KMS-11 (cell line): ENCODE measurements at regions not wholly inside any gene's neighbourhood (a gene's known extent, or its start where the extent isn't known, plus 50 kb on each side); places are given as distances from the start of the nearest gene placed in this dataset.
A peak's percentile ranks its signal among the peaks of the same experiment; 100 is the strongest.
"Not testable (repeated sequence)": the region's sequence is repeated elsewhere in the genome, so short reads cannot be mapped to it uniquely, and the experiment has no call there.

Source experiments
- H2AFZ ChIP-seq: fragments of 200-600 bp; sonication (generic); 2 replicates; pipeline ENCODE4 v1.6.1; 2016; ENCODE audit warnings: antibody characterized with exemption, mixed run types, low read depth
- H3K27ac ChIP-seq: fragments of 200-600 bp; sonication (generic); 2 replicates; pipeline ENCODE4 v1.6.1; 2016; ENCODE audit warnings: mild to moderate bottlenecking, mixed run types
- H3K27me3 ChIP-seq: fragments of 200-600 bp; sonication (generic); 2 replicates; pipeline ENCODE4 v1.6.1; 2017; ENCODE audit warnings: mild to moderate bottlenecking, low read depth, mixed run types, moderate library complexity; ENCODE audit not compliant: insufficient read depth
- H3K36me3 ChIP-seq: fragments of 200-600 bp; sonication (generic); 2 replicates; pipeline ENCODE4 v1.6.1; 2017; ENCODE audit warnings: mild to moderate bottlenecking, mixed run types; ENCODE audit not compliant: insufficient read depth
- H3K4me1 ChIP-seq: fragments of 200-600 bp; sonication (generic); 2 replicates; pipeline ENCODE4 v1.6.1; 2016; ENCODE audit warnings: mild to moderate bottlenecking, low read depth, mixed run types; ENCODE audit not compliant: poor library complexity, severe bottlenecking
- H3K4me2 ChIP-seq: fragments of 200-600 bp; sonication (generic); 2 replicates; pipeline ENCODE4 v1.7.0; 2016; ENCODE audit warnings: mild to moderate bottlenecking, mixed run types
- H3K4me3 ChIP-seq: fragments of 200-600 bp; sonication (generic); IDR thresholded peaks from 2 replicates; pipeline ENCODE4 v1.6.1; 2017; ENCODE audit warnings: low read depth, low read length, mixed read lengths; ENCODE audit not compliant: insufficient read depth
- H3K79me2 ChIP-seq: fragments of 200-600 bp; sonication (generic); 2 replicates; pipeline ENCODE4 v1.6.1; 2016; ENCODE audit warnings: low read depth, mixed run types; ENCODE audit not compliant: insufficient read depth
- H3K9ac ChIP-seq: fragments of 200-600 bp; sonication (generic); 2 replicates; pipeline ENCODE4 v1.6.1; 2016; ENCODE audit warnings: mild to moderate bottlenecking, mixed run types
- H4K20me1 ChIP-seq: fragments of 200-600 bp; sonication (generic); 2 replicates; pipeline ENCODE4 v1.6.1; 2016; ENCODE audit warnings: mild to moderate bottlenecking, mixed run types; ENCODE audit not compliant: insufficient read depth
- TF ChIP-seq, protein P1 (sequence below): fragments of 200-600 bp; sonication (generic); conservative IDR thresholded peaks from 2 replicates; pipeline ENCODE4 v1.6.1; 2017; ENCODE audit warnings: low read depth, mild to moderate bottlenecking, antibody characterized with exemption, low read length, moderate library complexity, mixed read lengths

DNA sequence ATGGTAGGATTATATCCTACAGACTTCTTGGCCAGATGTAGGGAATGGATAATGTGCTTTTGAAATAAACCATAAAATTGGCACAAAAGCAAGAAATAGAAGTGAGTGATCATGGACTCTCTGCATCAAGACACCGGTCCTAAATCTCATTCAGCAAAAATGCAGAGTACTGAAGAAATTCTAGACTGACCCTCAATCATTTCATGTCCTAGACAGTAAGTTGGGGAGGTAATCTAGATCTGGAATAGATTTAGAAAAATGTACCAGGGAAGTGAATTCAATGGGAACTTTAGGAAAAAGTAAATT is 69.7 kb upstream of the ADTRP start:
- Histone ChIP-seq H3K4me2 (peak overlapping the region; percentile 71), H3K27ac (peak overlapping the region; percentile 58; the same call in 1 of the 2 replicates), H3K9ac (no peak overlapping the region), H3K36me3 (no peaks in the 10 kb centered on the region), H3K79me2 (no peaks in the 10 kb centered on the region), H3K4me3 (no peak overlapping the region), H3K4me1 (peaks cover 53% of the 10 kb centered on the region), H4K20me1 (no peaks in the 10 kb centered on the region), H3K27me3 (no peaks in the 10 kb centered on the region), H2AFZ (0 out of 2 replicates have a peak overlapping the region, but pooled peaks have one; percentile 9)
- TF ChIP-seq, protein P1, sequence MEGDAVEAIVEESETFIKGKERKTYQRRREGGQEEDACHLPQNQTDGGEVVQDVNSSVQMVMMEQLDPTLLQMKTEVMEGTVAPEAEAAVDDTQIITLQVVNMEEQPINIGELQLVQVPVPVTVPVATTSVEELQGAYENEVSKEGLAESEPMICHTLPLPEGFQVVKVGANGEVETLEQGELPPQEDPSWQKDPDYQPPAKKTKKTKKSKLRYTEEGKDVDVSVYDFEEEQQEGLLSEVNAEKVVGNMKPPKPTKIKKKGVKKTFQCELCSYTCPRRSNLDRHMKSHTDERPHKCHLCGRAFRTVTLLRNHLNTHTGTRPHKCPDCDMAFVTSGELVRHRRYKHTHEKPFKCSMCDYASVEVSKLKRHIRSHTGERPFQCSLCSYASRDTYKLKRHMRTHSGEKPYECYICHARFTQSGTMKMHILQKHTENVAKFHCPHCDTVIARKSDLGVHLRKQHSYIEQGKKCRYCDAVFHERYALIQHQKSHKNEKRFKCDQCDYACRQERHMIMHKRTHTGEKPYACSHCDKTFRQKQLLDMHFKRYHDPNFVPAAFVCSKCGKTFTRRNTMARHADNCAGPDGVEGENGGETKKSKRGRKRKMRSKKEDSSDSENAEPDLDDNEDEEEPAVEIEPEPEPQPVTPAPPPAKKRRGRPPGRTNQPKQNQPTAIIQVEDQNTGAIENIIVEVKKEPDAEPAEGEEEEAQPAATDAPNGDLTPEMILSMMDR, result no peak

DNA sequence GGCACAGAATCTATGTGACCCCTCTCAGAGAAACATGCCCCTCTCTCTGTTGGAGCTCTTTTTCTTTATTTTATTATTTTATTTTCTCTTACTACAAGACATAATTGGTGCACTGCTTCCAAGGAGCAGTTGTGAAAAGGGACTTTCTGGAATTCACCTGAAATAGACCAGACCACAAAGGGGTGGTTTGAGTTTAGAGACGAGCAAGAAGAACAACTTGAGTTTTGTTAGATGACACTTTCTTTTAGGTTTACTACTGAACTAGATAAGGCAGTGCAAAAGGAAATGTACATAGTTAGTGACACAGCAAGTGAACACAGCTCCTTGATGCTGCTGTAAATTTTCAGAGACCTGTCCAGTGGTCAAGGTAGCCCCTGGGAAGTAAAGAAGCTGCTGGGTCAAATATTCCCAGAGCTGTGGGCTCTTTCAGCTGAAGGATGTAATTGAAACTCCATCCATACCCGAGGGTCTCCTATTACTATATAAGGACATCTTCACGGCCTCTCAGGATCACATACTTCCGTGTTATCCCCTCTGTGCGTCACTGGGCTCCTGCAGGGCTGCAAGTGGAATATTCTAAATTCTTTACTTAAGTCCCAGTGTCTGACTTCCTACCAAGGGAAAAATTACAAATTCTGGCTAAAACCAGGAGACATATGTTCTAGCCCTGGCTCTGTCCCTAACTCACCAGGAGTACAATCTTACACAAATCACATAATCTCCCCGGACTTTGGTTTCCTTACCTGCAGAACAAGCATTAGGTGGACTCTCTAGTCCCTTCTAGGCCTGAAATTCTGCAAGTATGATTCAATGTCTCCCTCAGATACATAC is 69.1 kb upstream of the ADTRP start:
- H4K20me1 ChIP-seq, result no peaks in the 10 kb centered on the region
- H3K79me2 ChIP-seq, result no peaks in the 10 kb centered on the region
- TF ChIP-seq, protein P1, result no peak
- no peaks in the 10 kb centered on the region for H3K36me3 ChIP-seq
- H3K27me3 ChIP-seq, result no peaks in the 10 kb centered on the region
- H3K4me1 ChIP-seq, result peaks cover 53% of the 10 kb centered on the region
- no peak overlapping the region for H3K9ac ChIP-seq
- peak overlapping the region; percentile 9; the same call in 1 of the 2 replicates for H2AFZ ChIP-seq
- H3K27ac ChIP-seq, result peak overlapping the region; percentile 58
- H3K4me2 ChIP-seq, result peak overlapping the region; percentile 71
- no peak overlapping the region for H3K4me3 ChIP-seq

DNA sequence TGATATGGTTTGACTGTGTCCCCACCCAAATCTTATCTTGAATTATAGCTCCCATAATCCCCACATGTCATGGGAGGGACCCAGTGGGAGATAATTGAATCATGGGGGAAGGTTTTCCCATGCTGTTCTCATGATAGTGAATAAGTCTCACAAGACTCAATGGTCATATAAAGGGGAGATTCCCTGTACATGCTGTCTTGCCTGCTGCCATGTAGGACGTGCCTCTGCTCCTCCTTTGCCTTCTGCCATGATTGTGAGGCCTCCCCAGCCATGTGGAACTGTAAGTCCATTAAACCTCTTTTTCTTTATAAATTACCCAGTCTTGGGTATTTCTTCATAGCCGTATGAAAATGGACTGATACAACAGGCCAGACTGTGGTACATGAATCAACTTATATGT is 68.5 kb upstream of the ADTRP start:
- Histone ChIP-seq H3K4me1 (peaks cover 53% of the 10 kb centered on the region), H3K4me2 (peak overlapping the region; percentile 71), H2AFZ (peak overlapping the region; percentile 9; the same call in 1 of the 2 replicates), H3K27ac (peak overlapping the region; percentile 58)
- H3K4me3 ChIP-seq, H3K9ac ChIP-seq, H3K27me3 ChIP-seq, H4K20me1 ChIP-seq, H3K36me3 ChIP-seq, H3K79me2 ChIP-seq: not testable (repeated sequence)

DNA sequence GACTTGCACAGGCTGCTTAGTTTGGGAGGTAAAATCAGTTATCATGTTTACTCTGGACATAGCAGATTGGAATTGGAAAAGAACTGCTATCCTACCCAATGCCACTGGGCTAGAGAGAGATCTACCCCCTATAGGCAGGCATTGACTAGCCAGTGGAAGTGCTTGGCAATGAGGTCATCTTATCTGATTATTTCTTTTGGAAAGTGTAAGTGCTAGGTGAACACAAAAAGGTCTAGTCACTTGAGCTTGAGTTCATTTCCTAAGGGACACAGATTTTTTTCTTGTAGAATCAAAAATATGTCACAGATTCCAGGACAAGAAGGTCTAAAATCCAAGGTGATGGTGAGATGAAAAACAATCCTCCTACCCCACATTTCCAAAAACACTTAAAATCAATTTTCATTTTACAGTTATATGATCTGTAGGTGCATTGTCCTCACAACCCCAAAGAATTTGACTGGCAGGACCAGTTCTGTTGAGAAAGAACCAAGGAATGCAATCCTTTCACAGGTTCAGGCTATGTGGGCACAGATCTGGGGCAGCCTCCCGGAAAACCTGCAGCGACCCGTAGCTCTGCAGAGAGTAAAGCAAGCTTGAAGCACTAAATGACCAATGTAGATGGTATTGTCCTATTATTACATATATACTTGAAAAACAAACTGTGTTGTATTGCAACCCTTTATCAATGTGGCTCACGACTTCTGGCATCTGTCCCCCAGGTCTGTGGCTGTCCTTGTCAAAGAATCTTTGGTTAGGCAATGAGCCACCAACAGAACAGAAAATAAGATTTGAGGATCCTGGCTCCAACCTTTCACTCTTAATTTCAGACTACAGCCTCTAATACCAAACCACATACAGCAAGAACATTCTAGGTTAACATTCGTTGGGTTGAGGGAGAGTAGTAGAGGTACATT is 67.3 kb upstream of the ADTRP start:
- Histone ChIP-seq H3K4me1 (peaks cover 53% of the 10 kb centered on the region), H3K9ac (no peak overlapping the region), H3K4me3 (no peak overlapping the region), H3K79me2 (no peaks in the 10 kb centered on the region), H2AFZ (no peak overlapping the region), H3K4me2 (no peak overlapping the region), H3K27ac (no peak overlapping the region), H3K36me3 (no peaks in the 10 kb centered on the region), H4K20me1 (no peaks in the 10 kb centered on the region), H3K27me3 (no peaks in the 10 kb centered on the region)
- TF ChIP-seq, protein P1, result no peak

DNA sequence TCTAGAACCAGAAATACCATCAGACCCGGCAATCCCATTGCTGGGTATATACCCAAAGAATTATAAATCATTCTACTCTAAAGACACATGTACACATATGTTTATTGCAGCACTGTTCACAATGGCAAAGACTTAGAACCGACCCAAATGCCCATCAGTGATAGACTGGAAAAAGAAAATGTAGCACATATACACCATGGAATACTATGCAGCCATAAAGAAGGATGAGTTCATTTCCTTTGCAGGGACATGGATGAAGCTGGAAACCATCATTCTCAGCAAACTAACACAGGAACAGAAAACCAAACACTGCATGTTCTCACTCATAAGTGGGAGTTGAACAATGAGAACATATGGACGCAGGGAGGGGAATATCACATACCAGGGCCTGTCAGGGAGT is 64.2 kb upstream of the ADTRP start:
- H3K4me2 ChIP-seq, H3K4me3 ChIP-seq, H3K9ac ChIP-seq, H4K20me1 ChIP-seq, H2AFZ ChIP-seq, H3K27ac ChIP-seq, H3K79me2 ChIP-seq, H3K36me3 ChIP-seq, H3K27me3 ChIP-seq: not testable (repeated sequence)
- peaks cover 34% of the 10 kb centered on the region for H3K4me1 ChIP-seq
